HG03521 (cell line): ENCODE measurements at regions not wholly inside any gene's neighbourhood (a gene's known extent, or its start where the extent isn't known, plus 50 kb on each side); places are given as distances from the start of the nearest gene placed in this dataset.

Source experiments
- ATAC-seq: cut with Tn5 transposase; IDR thresholded peaks from one replicate; pipeline ENCODE4 v1.9.1; 2021; ENCODE audit warnings: mild to moderate bottlenecking, moderate library complexity; ENCODE audit not compliant: unreplicated experiment

- ATAC-seq, result no peak
These were observed 412.4 kb downstream of the PCDH17 start for GRCh38 chr13:58043971-58044370.

GRCh38 chr13:58048670-58049069, 417.1 kb downstream of the PCDH17 start:
- no peak for ATAC-seq

GRCh38 chr13:58051396-58051795, 419.9 kb downstream of the PCDH17 start:
- no peak for ATAC-seq

GRCh38 chr13:58051807-58052375, 420.3 kb downstream of the PCDH17 start:
- no peak for ATAC-seq

GRCh38 chr13:58056426-58056825, 424.9 kb downstream of the PCDH17 start:
- no peak for ATAC-seq

- ATAC-seq, result no peak
These were observed 428.1 kb downstream of the PCDH17 start for GRCh38 chr13:58059624-58060023.

- ATAC-seq, result no peak
These were observed 449.3 kb downstream of the PCDH17 start for GRCh38 chr13:58080806-58081205.

- no peak for ATAC-seq
These were observed 449.8 kb downstream of the PCDH17 start for GRCh38 chr13:58081301-58081820.

- ATAC-seq, result no peak
These were observed 451.5 kb downstream of the PCDH17 start for GRCh38 chr13:58083064-58083463.

- ATAC-seq, result no peak
These were observed 453.7 kb downstream of the PCDH17 start for GRCh38 chr13:58085274-58085673.

- no peak for ATAC-seq
These were observed 454.3 kb downstream of the PCDH17 start for GRCh38 chr13:58085819-58086218.

- ATAC-seq, result no peak
These were observed 456.0 kb downstream of the PCDH17 start for GRCh38 chr13:58087566-58087965.

- no peak for ATAC-seq
These were observed 461.9 kb downstream of the PCDH17 start for GRCh38 chr13:58093394-58093793.

- no peak for ATAC-seq
These were observed 466.3 kb downstream of the PCDH17 start for GRCh38 chr13:58097831-58098230.

- no peak for ATAC-seq
These were observed 487.8 kb downstream of the PCDH17 start for GRCh38 chr13:58119351-58119750.

- no peak for ATAC-seq
These were observed 488.3 kb downstream of the PCDH17 start for GRCh38 chr13:58119804-58120203.

GRCh38 chr13:58126496-58126895, 495.0 kb downstream of the PCDH17 start:
- no peak for ATAC-seq

- ATAC-seq, result no peak
These were observed 502.5 kb downstream of the PCDH17 start for GRCh38 chr13:58134012-58134411.

- no peak for ATAC-seq
These were observed 503.0 kb downstream of the PCDH17 start for GRCh38 chr13:58134525-58134924.

- no peak for ATAC-seq
These were observed 511.4 kb downstream of the PCDH17 start for GRCh38 chr13:58142952-58143351.

- no peak for ATAC-seq
These were observed 513.1 kb downstream of the PCDH17 start for GRCh38 chr13:58144616-58145015.

- ATAC-seq, result no peak
These were observed 519.9 kb downstream of the PCDH17 start for GRCh38 chr13:58151452-58151851.

- ATAC-seq, result no peak
These were observed 529.4 kb downstream of the PCDH17 start for GRCh38 chr13:58160980-58161379.
